Glutamatergic neuron (in vitro differentiated cells): ENCODE measurements at regions not wholly inside any gene's neighbourhood (a gene's known extent, or its start where the extent isn't known, plus 50 kb on each side); places are given as distances from the start of the nearest gene placed in this dataset.

ENCODE experiments used
- DNase-seq: peaks from one replicate; pipeline ENCODE4 v3.0.0; 2022
- H3K27ac Mint-ChIP-seq: one replicate; pipeline ENCODE4 v1.8.0; 2020; ENCODE audit warnings: mild to moderate bottlenecking, mixed read lengths, inconsistent platforms; ENCODE audit not compliant: unreplicated experiment
- H3K27me3 Mint-ChIP-seq: one replicate; pipeline ENCODE4 v1.8.0; 2020; ENCODE audit warnings: mild to moderate bottlenecking, moderate library complexity, mixed read lengths, inconsistent platforms; ENCODE audit not compliant: unreplicated experiment
- H3K36me3 Mint-ChIP-seq: one replicate; pipeline ENCODE4 v1.8.0; 2020; ENCODE audit warnings: mild to moderate bottlenecking, mixed read lengths, inconsistent platforms; ENCODE audit not compliant: unreplicated experiment
- H3K4me1 Mint-ChIP-seq: one replicate; pipeline ENCODE4 v1.8.0; 2020; ENCODE audit warnings: mild to moderate bottlenecking, low read depth, mixed read lengths, inconsistent platforms; ENCODE audit not compliant: unreplicated experiment
- H3K4me3 Mint-ChIP-seq: one replicate; pipeline ENCODE4 v1.8.0; 2020; ENCODE audit warnings: mild to moderate bottlenecking, mixed read lengths, inconsistent platforms; ENCODE audit not compliant: unreplicated experiment
- H3K9me3 Mint-ChIP-seq: one replicate; pipeline ENCODE4 v1.8.0; 2020; ENCODE audit warnings: mild to moderate bottlenecking, moderate library complexity, mixed read lengths, inconsistent platforms; ENCODE audit not compliant: unreplicated experiment
- CTCF ChIP-seq: fragments of 200-600 bp; sonication (generic); IDR thresholded peaks from one replicate; pipeline ENCODE4 v1.5.0; 2021; ENCODE audit not compliant: partially characterized antibody, unreplicated experiment

DNA sequence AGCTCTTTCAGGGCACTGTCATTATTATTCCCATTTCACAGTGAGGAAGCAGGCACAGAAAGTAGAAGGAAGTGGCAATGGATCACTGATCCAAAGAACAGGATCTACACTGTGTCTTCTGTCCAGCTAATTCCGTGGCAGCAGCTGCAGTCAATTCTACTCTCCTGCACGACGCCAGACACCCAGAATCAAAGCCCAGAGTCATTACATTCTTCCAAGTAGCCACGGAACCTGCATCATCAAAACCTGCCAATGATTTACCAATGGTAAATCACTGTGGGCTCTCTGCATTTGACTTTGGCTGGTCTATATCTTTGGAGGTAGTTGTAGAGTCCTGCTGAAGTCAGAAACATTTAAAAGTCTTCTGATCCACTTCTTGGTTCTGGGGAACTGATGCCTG lies 767.7 kb downstream of the LIG4 start:
- H3K4me1 Mint-ChIP-seq: no peaks in the 10 kb centered on the region
- H3K9me3 Mint-ChIP-seq: peaks cover 2% of the 10 kb centered on the region
- H3K4me3 Mint-ChIP-seq: no peak overlapping the region
- H3K36me3 Mint-ChIP-seq: no peaks in the 10 kb centered on the region
- H3K27me3 Mint-ChIP-seq: no peaks in the 10 kb centered on the region
- no peak overlapping the region for H3K27ac Mint-ChIP-seq
- DNase-seq: no peak
- no peak for TF ChIP-seq CTCF

DNA sequence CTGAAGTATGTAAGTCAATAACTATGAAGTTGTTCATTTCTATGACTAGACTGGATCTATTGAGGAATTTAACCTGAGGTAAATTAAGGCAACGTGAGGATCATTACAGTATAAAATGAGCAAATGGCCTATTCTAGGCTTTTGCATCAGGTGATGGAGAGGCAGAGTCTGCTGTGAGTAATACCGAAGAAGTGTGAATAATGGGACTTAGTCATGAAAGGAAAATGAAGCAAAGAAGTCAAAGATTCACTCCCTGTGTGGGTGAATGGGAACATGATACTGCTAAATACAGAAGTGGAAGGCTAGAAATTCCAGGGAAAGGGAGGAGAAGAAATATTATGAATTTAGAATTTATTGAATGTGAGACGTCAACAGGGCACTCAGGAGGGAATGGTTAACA lies 774.1 kb downstream of the LIG4 start:
- no peaks in the 10 kb centered on the region for H3K36me3 Mint-ChIP-seq
- H3K4me3 Mint-ChIP-seq: no peak overlapping the region
- no peaks in the 10 kb centered on the region for H3K27me3 Mint-ChIP-seq
- H3K27ac Mint-ChIP-seq: no peak overlapping the region
- TF ChIP-seq CTCF: no peak
- H3K9me3 Mint-ChIP-seq: no peaks in the 10 kb centered on the region
- DNase-seq: no peak
- H3K4me1 Mint-ChIP-seq: no peaks in the 10 kb centered on the region

DNA sequence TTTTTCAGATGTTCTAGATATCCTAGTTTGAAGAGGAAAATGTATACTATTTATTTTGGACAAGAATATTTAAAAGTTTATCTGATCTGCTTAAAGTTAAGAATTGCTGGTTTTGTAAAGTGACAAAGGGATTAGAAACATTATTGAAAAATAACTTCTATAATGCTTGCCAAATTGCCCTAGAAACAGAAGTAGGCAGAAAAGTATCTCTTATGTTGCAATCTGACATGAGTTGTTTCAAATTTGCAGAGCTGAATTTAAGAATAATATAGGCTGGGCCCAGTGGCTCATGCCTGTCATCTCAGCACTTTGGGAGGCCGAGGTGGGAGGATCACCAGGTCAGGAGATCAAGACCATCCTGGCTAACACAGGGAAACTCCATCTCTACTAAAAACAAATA lies 777.1 kb downstream of the LIG4 start:
- no peaks in the 10 kb centered on the region for H3K4me1 Mint-ChIP-seq
- no peaks in the 10 kb centered on the region for H3K36me3 Mint-ChIP-seq
- H3K9me3 Mint-ChIP-seq: no peaks in the 10 kb centered on the region

DNA sequence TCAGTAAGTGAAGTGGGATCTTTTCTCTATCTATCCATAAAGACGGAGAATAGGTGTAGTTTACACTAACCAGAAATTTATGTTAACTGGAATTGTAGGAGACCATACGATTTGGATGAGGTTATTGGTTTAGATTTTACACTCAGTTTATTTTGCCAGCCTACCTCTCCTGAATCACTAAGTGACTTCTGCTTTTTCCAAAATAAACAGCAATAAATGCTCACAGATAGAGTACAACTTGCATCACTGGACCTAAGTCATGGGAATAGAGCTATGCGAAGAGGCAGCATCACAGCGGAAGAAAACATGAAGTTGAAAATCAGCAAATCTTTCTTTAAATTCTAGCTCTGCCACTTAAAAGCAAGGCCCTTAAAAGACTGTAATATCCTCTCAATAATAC lies 781.0 kb downstream of the LIG4 start:
- Mint-ChIP-seq H3K9me3 (no peaks in the 10 kb centered on the region), H3K36me3 (no peaks in the 10 kb centered on the region), H3K27me3 (peaks cover 2% of the 10 kb centered on the region), H3K4me1 (no peaks in the 10 kb centered on the region), H3K27ac (no peak overlapping the region), H3K4me3 (no peak overlapping the region)
- DNase-seq: no peak
- TF ChIP-seq CTCF: no peak

More for the DNA sequence above, 777.1 kb downstream of the LIG4 start:
- Mint-ChIP-seq H3K4me3 (no peak overlapping the region), H3K27ac (no peak overlapping the region), H3K27me3 (no peaks in the 10 kb centered on the region)
- DNase-seq: no peak
- no peak for TF ChIP-seq CTCF

DNA sequence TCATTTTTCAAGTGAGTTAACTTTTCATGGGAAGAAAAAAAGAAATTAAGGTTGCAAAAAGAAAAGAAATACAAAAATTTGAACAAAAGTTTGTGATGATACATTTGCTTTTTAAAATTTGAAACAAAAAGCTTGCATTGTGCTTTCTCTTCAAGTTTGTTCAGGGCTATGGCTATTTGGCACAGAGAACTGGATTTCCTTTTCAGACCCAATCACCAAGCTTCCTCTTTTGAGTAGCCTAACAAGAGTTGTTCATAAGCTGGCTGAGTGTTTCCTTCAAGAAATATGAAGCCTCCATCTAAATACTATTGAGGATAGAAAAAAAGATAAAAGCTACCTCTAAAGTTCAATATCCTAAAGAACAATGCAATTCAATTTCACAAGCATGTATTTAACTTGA lies 787.8 kb downstream of the LIG4 start:
- H3K36me3 Mint-ChIP-seq: no peaks in the 10 kb centered on the region
- H3K4me1 Mint-ChIP-seq: no peaks in the 10 kb centered on the region
- H3K27ac Mint-ChIP-seq: no peak overlapping the region
- DNase-seq: no peak
- no peak overlapping the region for H3K4me3 Mint-ChIP-seq
- no peaks in the 10 kb centered on the region for H3K9me3 Mint-ChIP-seq
- H3K27me3 Mint-ChIP-seq: peaks cover 2% of the 10 kb centered on the region
- no peak for TF ChIP-seq CTCF
